ENCODE measurements at regions not wholly inside any gene's neighbourhood (a gene's known extent, or its start where the extent isn't known, plus 50 kb on each side); places are given as distances from the start of the nearest gene placed in this dataset.

DNA sequence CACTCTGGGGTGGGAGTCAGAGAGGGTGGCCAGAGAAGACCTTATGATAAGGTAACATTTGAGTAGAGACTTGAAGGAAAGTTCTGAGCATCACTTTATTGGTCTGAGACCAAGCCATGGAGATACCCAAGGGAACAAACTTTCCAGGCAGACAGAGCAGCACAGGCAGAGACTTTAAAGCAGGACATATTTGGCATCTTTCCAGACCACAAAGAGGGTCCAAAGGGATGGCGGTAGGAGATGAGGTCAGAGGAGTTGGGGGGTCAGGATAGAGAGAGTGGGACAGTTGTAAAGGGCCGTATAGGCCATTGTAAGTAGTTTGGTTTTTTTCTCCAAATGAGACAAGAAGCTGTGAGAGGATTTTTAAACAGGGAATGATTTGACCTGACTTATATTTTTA is 344.4 kb downstream of the SEC23A start (continued):
- TF ChIP-seq, protein P1, sequence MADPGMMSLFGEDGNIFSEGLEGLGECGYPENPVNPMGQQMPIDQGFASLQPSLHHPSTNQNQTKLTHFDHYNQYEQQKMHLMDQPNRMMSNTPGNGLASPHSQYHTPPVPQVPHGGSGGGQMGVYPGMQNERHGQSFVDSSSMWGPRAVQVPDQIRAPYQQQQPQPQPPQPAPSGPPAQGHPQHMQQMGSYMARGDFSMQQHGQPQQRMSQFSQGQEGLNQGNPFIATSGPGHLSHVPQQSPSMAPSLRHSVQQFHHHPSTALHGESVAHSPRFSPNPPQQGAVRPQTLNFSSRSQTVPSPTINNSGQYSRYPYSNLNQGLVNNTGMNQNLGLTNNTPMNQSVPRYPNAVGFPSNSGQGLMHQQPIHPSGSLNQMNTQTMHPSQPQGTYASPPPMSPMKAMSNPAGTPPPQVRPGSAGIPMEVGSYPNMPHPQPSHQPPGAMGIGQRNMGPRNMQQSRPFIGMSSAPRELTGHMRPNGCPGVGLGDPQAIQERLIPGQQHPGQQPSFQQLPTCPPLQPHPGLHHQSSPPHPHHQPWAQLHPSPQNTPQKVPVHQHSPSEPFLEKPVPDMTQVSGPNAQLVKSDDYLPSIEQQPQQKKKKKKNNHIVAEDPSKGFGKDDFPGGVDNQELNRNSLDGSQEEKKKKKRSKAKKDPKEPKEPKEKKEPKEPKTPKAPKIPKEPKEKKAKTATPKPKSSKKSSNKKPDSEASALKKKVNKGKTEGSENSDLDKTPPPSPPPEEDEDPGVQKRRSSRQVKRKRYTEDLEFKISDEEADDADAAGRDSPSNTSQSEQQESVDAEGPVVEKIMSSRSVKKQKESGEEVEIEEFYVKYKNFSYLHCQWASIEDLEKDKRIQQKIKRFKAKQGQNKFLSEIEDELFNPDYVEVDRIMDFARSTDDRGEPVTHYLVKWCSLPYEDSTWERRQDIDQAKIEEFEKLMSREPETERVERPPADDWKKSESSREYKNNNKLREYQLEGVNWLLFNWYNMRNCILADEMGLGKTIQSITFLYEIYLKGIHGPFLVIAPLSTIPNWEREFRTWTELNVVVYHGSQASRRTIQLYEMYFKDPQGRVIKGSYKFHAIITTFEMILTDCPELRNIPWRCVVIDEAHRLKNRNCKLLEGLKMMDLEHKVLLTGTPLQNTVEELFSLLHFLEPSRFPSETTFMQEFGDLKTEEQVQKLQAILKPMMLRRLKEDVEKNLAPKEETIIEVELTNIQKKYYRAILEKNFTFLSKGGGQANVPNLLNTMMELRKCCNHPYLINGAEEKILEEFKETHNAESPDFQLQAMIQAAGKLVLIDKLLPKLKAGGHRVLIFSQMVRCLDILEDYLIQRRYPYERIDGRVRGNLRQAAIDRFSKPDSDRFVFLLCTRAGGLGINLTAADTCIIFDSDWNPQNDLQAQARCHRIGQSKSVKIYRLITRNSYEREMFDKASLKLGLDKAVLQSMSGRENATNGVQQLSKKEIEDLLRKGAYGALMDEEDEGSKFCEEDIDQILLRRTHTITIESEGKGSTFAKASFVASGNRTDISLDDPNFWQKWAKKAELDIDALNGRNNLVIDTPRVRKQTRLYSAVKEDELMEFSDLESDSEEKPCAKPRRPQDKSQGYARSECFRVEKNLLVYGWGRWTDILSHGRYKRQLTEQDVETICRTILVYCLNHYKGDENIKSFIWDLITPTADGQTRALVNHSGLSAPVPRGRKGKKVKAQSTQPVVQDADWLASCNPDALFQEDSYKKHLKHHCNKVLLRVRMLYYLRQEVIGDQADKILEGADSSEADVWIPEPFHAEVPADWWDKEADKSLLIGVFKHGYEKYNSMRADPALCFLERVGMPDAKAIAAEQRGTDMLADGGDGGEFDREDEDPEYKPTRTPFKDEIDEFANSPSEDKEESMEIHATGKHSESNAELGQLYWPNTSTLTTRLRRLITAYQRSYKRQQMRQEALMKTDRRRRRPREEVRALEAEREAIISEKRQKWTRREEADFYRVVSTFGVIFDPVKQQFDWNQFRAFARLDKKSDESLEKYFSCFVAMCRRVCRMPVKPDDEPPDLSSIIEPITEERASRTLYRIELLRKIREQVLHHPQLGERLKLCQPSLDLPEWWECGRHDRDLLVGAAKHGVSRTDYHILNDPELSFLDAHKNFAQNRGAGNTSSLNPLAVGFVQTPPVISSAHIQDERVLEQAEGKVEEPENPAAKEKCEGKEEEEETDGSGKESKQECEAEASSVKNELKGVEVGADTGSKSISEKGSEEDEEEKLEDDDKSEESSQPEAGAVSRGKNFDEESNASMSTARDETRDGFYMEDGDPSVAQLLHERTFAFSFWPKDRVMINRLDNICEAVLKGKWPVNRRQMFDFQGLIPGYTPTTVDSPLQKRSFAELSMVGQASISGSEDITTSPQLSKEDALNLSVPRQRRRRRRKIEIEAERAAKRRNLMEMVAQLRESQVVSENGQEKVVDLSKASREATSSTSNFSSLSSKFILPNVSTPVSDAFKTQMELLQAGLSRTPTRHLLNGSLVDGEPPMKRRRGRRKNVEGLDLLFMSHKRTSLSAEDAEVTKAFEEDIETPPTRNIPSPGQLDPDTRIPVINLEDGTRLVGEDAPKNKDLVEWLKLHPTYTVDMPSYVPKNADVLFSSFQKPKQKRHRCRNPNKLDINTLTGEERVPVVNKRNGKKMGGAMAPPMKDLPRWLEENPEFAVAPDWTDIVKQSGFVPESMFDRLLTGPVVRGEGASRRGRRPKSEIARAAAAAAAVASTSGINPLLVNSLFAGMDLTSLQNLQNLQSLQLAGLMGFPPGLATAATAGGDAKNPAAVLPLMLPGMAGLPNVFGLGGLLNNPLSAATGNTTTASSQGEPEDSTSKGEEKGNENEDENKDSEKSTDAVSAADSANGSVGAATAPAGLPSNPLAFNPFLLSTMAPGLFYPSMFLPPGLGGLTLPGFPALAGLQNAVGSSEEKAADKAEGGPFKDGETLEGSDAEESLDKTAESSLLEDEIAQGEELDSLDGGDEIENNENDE (IDR thresholded peaks at IDR 0.05; ENCODE audit: insufficient replicate concordance, low read length): no peak
- TF ChIP-seq, protein P2, sequence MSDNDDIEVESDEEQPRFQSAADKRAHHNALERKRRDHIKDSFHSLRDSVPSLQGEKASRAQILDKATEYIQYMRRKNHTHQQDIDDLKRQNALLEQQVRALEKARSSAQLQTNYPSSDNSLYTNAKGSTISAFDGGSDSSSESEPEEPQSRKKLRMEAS (IDR thresholded peaks at IDR 0.05): no peak
- TF ChIP-seq GTF2F1 (IDR thresholded peaks at IDR 0.05; ENCODE audit: borderline replicate concordance, low read depth, low read length) (no peak), SIX5 (IDR thresholded peaks at IDR 0.05; ENCODE audit: low read depth, low read length) (no peak), CBX8 (IDR thresholded peaks at IDR 0.05; ENCODE audit: borderline replicate concordance, low read depth, low read length) (no peak), ZNF274 (IDR thresholded peaks at IDR 0.05; ENCODE audit: borderline replicate concordance, extremely low read depth, low read length) (no peak), BRCA1 (IDR thresholded peaks at IDR 0.05; ENCODE audit: low read depth, low read length) (no peak)
- TF ChIP-seq, protein P3, sequence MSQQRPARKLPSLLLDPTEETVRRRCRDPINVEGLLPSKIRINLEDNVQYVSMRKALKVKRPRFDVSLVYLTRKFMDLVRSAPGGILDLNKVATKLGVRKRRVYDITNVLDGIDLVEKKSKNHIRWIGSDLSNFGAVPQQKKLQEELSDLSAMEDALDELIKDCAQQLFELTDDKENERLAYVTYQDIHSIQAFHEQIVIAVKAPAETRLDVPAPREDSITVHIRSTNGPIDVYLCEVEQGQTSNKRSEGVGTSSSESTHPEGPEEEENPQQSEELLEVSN (IDR thresholded peaks at IDR 0.05): no peak
- TF ChIP-seq, protein P4, sequence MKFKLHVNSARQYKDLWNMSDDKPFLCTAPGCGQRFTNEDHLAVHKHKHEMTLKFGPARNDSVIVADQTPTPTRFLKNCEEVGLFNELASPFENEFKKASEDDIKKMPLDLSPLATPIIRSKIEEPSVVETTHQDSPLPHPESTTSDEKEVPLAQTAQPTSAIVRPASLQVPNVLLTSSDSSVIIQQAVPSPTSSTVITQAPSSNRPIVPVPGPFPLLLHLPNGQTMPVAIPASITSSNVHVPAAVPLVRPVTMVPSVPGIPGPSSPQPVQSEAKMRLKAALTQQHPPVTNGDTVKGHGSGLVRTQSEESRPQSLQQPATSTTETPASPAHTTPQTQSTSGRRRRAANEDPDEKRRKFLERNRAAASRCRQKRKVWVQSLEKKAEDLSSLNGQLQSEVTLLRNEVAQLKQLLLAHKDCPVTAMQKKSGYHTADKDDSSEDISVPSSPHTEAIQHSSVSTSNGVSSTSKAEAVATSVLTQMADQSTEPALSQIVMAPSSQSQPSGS (IDR thresholded peaks at IDR 0.05; ENCODE audit: low read length): no peak

Data from H1 (cell line).